ENCODE measurements at regions not wholly inside any gene's neighbourhood (a gene's known extent, or its start where the extent isn't known, plus 50 kb on each side); places are given as distances from the start of the nearest gene placed in this dataset.
"Not testable (repeated sequence)": the region's sequence is repeated elsewhere in the genome, so short reads cannot be mapped to it uniquely, and the experiment has no call there.

- no peak for TF ChIP-seq CTCF (IDR thresholded peaks at IDR 0.05)
- intact Hi-C loops (cut with micrococcal nuclease) = no loop called here
- no peaks in the 10 kb centered on the region for H3K27me3 Mint-ChIP-seq
- H3K36me3 Mint-ChIP-seq (ENCODE audit: low read depth) = no peaks in the 10 kb centered on the region
- no peak overlapping the region for H3K27ac Mint-ChIP-seq
- ATAC-seq (ENCODE audit: low read depth) (no peak), DNase-seq (no peak)
- H3K9me3 Mint-ChIP-seq = peaks cover 14% of the 10 kb centered on the region
- POLR2A ChIA-PET = no interaction called here
- no peak overlapping the region for H3K4me3 Mint-ChIP-seq
- no peaks in the 10 kb centered on the region for H3K4me1 Mint-ChIP-seq
- CTCF ChIA-PET = no interaction called here
These were observed 199.9 kb downstream of the GJA1 start for GRCh38 chr6:121635355-121635754.

DNA sequence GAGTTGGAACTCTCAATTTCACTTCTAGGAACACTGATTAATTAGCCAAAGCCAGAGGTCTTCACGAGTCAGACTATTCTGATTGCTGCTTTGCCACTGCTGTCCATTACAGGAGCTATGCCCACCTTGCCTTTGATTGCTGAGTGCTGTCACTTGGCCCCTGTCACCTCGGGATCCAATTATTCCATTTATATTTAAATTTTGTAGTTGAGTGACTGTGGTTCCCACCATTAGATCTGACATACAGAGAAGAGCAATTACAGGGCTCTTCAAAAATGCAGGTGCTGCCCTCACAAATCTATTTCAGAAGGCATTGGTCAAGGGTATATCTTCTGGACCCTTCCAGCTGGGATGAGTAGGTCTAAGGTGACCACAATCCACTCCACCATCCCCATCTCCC is 200.8 kb downstream of the GJA1 start:
- H3K9me3 Mint-ChIP-seq; H3K4me1 Mint-ChIP-seq; H3K4me3 Mint-ChIP-seq; DNase-seq; H3K36me3 Mint-ChIP-seq (ENCODE audit: low read depth); intact Hi-C loops (cut with micrococcal nuclease); H3K27ac Mint-ChIP-seq; H3K27me3 Mint-ChIP-seq; ATAC-seq (ENCODE audit: low read depth); CTCF ChIA-PET; POLR2A ChIA-PET: not testable (repeated sequence)

GRCh38 chr6:121639021-121639420 is 203.6 kb downstream of the GJA1 start:
- ATAC-seq (ENCODE audit: low read depth) = no peak
- no peak for TF ChIP-seq CTCF (IDR thresholded peaks at IDR 0.05)
- Mint-ChIP-seq H3K4me1 (no peaks in the 10 kb centered on the region), H3K36me3 (ENCODE audit: low read depth) (no peaks in the 10 kb centered on the region), H3K27me3 (no peaks in the 10 kb centered on the region), H3K27ac (no peak overlapping the region), H3K9me3 (peaks cover 3% of the 10 kb centered on the region), H3K4me3 (no peak overlapping the region)
- ChIA-PET CTCF (no interaction called here), POLR2A (no interaction called here)
- no peak for DNase-seq
- intact Hi-C loops (cut with micrococcal nuclease) = no loop called here

GRCh38 chr6:121641158-121641557 is 205.7 kb downstream of the GJA1 start:
- Mint-ChIP-seq H3K4me3 (no peak overlapping the region), H3K4me1 (no peaks in the 10 kb centered on the region), H3K9me3 (no peaks in the 10 kb centered on the region), H3K36me3 (ENCODE audit: low read depth) (no peaks in the 10 kb centered on the region), H3K27me3 (no peaks in the 10 kb centered on the region), H3K27ac (no peak overlapping the region)
- ATAC-seq (ENCODE audit: low read depth) (no peak), DNase-seq (no peak)
- intact Hi-C loops (cut with micrococcal nuclease) = no loop called here
- CTCF ChIA-PET = no interaction called here
- POLR2A ChIA-PET = no interaction called here
- TF ChIP-seq CTCF (IDR thresholded peaks at IDR 0.05) = no peak

GRCh38 chr6:121645100-121645745 is 209.8 kb downstream of the GJA1 start:
- Mint-ChIP-seq H3K4me3 (no peak overlapping the region), H3K36me3 (ENCODE audit: low read depth) (no peaks in the 10 kb centered on the region), H3K27me3 (no peaks in the 10 kb centered on the region), H3K9me3 (no peaks in the 10 kb centered on the region), H3K27ac (no peak overlapping the region), H3K4me1 (no peaks in the 10 kb centered on the region)
- ChIA-PET POLR2A (no interaction called here), CTCF (no interaction called here)
- no peak for TF ChIP-seq CTCF (IDR thresholded peaks at IDR 0.05)
- intact Hi-C loops (cut with micrococcal nuclease) = no loop called here
- no peak for DNase-seq
- ATAC-seq (ENCODE audit: low read depth) = no peak

GRCh38 chr6:121647905-121648304 is 212.5 kb downstream of the GJA1 start:
- CTCF ChIA-PET = no interaction called here
- Mint-ChIP-seq H3K27me3 (no peaks in the 10 kb centered on the region), H3K27ac (no peak overlapping the region), H3K4me3 (no peak overlapping the region), H3K9me3 (no peaks in the 10 kb centered on the region), H3K36me3 (ENCODE audit: low read depth) (no peaks in the 10 kb centered on the region), H3K4me1 (no peaks in the 10 kb centered on the region)
- DNase-seq (no peak), ATAC-seq (ENCODE audit: low read depth) (no peak)
- no peak for TF ChIP-seq CTCF (IDR thresholded peaks at IDR 0.05)
- POLR2A ChIA-PET = no interaction called here
- intact Hi-C loops (cut with micrococcal nuclease) = no loop called here

Data from activated B cell treated with CpG ODN at 0.5 μM for 24 hours (primary cell).